Right lobe of liver (tissue), 4 donors: ENCODE measurements at regions not wholly inside any gene's neighbourhood (a gene's known extent, or its start where the extent isn't known, plus 50 kb on each side); places are given as distances from the start of the nearest gene placed in this dataset.

Experiments used
- POLR2A ChIP-seq: fragments of 450-650 bp; IDR thresholded peaks from one replicate; pipeline ENCODE4 v1.6.1; 2017; ENCODE audit warnings: antibody characterized with exemption, mild to moderate bottlenecking
- TF ChIP-seq, protein P1 (sequence below), 4 donors: fragments of 200-600 bp in 3 of 4; fragments of 450-650 bp in 1 of 4; IDR thresholded peaks; one replicate each; pipeline versions ENCODE4 v1.5.1 to v1.8.0; 2016 to 2022; ENCODE audit warnings: antibody characterized with exemption in 4 of 4, mild to moderate bottlenecking in 2 of 4
- donor health status: DM: no; HTN: no; CAD: no.
- donor health status: DM: no; HTN: no; CAD: no.
- donor health status: DM: no; HTN: yes; CAD: no.

DNA sequence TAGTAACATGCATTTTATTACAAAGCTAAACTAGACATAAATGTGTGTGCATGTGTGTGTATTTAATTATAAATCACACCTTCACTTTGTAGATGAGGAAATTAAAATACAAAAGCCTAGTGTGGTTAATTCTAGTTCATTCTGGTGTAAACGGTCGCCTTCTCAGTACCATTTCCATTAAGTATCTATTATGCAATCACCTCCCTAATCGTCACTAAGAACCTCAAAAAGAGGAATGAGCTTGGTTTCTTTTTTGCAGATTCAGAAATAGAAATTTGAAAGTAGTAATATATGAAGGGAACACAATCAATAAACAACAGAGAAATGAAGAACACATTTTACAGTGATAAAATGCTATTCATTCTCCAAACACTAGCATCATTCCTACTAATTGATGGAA lies 233.2 kb downstream of the ZBBX start:
- TF ChIP-seq, protein P1, sequence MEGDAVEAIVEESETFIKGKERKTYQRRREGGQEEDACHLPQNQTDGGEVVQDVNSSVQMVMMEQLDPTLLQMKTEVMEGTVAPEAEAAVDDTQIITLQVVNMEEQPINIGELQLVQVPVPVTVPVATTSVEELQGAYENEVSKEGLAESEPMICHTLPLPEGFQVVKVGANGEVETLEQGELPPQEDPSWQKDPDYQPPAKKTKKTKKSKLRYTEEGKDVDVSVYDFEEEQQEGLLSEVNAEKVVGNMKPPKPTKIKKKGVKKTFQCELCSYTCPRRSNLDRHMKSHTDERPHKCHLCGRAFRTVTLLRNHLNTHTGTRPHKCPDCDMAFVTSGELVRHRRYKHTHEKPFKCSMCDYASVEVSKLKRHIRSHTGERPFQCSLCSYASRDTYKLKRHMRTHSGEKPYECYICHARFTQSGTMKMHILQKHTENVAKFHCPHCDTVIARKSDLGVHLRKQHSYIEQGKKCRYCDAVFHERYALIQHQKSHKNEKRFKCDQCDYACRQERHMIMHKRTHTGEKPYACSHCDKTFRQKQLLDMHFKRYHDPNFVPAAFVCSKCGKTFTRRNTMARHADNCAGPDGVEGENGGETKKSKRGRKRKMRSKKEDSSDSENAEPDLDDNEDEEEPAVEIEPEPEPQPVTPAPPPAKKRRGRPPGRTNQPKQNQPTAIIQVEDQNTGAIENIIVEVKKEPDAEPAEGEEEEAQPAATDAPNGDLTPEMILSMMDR (IDR thresholded peaks at IDR 0.05), result no peak
- no peak for TF ChIP-seq POLR2A
